GM18520 (cell line): ENCODE measurements at regions not wholly inside any gene's neighbourhood (a gene's known extent, or its start where the extent isn't known, plus 50 kb on each side); places are given as distances from the start of the nearest gene placed in this dataset.
A peak's percentile ranks its signal among the peaks of the same experiment; 100 is the strongest.
"Not testable (repeated sequence)": the region's sequence is repeated elsewhere in the genome, so short reads cannot be mapped to it uniquely, and the experiment has no call there.

Experiments used
- ATAC-seq: cut with Tn5 transposase; IDR thresholded peaks from one replicate; pipeline ENCODE4 v1.9.1; 2021; ENCODE audit not compliant: unreplicated experiment

DNA sequence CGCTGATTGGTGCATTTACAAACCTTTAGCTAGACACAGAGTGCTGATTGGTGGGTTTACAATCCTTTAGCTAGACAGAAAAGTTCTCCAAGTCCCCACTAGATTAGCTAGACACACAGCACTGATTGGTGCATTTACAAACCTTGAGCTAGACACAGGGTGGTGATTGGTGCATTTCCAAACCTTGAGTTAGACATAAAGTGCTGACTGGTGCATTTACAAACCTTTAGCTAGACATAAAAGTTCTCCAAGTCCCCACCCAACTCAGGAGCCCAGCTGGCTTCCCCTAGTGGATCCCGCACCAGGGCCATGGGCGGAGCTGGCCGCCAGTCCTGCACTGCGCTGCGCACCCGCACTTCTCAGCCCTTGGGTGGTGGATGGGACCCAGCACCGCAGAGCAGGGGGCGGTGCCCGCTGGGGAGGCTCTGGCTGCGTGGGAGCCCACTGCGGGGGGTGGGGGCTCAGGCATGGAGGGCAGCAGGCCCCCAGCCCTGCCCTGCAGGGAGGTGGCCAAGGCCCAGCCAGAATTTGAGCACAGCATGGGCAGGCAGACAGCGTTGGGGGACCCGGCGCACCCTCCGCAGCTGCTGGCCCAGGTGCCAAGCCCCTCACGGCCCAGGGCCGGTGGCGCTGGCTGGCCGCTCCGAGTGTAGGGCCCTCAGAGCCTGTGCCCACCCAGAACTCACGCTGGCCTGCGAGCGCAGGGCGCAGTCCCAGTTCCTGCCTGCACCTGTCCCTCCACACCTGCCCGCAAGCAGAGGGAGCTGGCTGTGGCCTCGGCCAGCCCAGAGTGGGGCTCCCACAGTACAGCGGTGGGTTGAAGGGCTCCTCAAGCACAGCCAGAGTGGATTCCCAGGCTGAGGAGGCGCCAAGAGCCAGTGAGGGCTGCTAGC lies 608.9 kb upstream of the LCORL start:
- ATAC-seq, result no peak

- ATAC-seq, result no peak
Observed at GRCh38 chr4:18627447-18628005, 606.0 kb upstream of the LCORL start.

DNA sequence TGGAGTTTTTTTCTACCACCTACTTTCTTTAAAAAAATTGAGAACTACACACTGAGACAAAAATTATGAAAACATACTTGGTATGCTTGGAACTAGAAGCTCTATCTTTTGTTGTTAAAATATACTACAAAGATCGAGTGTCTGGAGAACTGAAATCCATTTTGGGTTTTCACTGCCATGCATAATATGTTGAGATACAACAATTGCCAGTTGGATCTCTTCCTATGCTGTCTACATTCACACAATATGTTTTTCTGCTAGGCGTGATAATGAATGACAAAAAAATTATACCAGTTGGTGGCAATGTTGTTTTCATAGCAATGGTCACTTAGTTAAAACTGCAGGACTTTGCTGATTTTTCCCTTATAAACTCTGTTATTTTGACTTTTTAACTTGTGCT lies 605.4 kb upstream of the LCORL start:
- ATAC-seq, result no peak

DNA sequence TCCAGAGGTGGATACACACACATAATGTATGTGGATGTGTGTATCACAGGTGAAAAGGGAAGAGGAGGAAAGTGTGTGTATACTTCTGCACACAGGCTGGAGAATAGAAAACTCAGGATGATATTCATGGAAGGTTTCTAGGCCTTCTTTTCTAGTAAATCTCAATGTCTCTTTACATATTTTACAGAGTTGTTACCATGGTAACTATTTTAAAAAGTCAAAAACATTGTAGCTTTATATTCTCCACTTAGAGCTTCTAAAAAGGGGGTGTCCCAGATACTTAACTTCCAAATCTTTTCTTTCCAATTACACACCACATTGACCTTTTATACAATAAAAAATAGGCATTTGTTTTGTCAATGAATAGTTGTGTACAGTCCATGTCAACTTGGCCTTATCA lies 604.8 kb upstream of the LCORL start:
- no peak for ATAC-seq

GRCh38 chr4:18621186-18621585 lies 599.6 kb upstream of the LCORL start:
- no peak for ATAC-seq

- ATAC-seq, result no peak
Observed at GRCh38 chr4:18616720-18617119, 595.2 kb upstream of the LCORL start.

DNA sequence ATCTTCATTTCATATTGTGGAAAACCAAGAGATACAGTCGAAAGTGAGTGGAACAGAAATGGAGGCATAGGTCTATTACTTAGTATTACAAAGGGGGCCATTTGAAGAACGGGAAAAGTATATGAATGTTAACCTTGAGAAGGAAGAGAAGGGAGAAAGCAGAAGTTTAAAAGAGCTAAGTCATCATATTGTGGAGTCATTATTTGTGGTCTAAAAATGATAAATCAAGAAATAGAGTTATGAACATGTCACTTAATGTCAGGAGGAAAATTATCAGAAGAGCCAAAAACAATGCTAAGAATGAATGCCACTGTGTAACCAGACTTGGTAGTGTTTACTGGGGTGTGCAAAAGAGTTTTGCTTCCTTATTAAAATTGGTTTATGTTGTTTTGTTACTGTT lies 589.5 kb upstream of the LCORL start:
- ATAC-seq, result no peak

DNA sequence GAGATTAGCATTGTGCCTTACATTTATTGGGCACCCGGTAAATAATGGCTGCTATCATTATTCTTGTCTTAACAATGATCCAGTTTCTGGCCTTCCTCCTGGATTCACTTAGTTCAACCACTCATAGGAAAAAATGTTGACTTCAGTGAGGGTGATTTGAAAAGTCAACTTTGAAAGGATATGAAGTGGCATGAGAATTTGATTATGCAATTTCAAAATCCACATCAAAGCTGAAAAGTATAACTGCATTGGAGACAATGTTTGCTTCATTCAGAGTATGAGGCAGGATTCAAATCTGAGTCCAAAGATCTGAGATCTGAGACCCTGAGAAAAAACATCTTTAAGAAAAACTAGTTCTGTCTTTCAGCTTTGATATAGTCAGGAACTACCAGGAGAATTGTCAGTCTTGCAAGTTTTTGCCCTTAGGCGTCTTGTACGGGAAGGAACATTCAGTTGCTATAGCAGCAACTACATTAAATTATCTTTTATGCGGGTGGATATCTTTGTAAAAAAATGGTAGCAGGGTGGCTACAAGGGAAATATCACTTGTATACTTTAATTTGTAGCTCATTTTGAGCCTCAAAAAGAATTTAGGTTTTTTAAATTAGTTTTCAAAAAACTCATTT lies 587.5 kb upstream of the LCORL start:
- ATAC-seq, result no peak

DNA sequence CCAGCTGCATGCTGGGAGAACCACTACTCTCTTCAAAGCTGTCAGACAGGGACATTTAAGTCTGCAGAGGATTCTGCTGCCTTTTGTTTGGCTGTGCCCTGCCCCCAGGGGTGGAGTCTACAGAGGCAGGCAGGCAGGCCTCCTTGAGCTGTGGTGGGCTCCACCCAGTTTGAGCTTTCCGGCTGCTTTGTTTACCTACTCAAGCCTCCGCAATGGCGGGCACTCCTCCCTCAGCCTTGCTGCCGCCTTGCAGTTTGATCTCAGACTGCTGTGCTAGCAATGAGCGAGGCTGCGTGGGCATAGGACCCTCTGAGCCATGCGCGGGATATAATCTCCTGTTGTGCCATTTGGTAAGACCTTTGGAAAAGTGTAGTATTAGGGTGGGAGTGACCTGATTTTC lies 581.1 kb upstream of the LCORL start:
- ATAC-seq, result not testable (repeated sequence)

DNA sequence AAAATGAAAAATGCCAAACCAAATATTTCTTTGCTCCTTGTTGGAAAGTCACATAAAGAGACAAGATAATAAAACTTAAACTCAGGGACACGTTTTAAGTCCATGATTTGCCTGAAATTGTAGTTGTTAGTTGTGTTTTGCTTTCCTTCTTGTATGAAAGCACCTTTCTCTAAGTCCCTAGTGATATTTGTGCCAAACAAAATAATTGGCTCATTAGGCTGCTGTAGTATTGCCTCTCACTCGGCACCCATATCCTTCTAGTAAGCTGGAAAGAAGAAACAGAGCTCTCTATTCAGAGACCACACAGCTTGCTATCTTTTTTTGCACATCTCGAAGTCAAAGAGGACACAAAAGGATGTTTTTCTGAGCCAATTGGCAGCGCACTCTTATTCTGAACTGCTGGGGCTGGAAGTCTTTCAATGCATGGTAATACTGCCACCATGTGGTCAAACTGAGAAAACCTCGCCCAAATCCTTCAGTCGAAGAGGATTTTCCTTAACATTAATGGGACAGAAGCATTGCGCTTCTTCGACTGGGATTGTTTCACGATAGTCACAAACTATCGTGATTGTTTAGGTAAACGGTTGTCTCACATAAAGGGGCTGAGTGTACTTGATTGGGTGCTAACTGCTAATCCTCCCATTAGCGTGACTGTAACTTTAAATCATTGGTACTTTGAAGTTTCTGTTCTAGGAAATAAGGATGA lies 571.9 kb upstream of the LCORL start:
- peak; percentile 56 for ATAC-seq

- ATAC-seq, result no peak
Observed at GRCh38 chr4:18582841-18583240, 561.3 kb upstream of the LCORL start.

DNA sequence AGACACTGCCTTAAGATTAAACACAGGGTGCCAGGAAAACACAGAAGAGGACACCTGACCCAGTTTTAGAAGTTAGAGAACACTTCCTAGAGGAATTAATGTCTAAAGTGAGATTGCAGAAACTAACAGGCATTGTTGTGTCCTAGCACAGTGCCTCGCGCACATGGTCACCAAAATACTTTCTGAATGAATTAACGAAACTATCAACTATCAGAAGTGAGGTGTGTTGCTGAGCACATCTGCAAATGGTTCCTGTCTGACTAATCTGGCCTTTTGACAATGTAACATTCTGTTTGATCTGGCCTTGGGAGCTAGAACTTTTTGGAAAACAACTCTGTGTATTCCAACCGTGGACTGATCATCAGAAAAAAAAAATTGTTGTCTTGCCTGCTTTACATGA lies 556.8 kb upstream of the LCORL start:
- ATAC-seq, result peak; percentile 95

- ATAC-seq, result no peak
Observed at GRCh38 chr4:18572481-18572880, 550.9 kb upstream of the LCORL start.

GRCh38 chr4:18571301-18571761 lies 549.8 kb upstream of the LCORL start:
- no peak for ATAC-seq

DNA sequence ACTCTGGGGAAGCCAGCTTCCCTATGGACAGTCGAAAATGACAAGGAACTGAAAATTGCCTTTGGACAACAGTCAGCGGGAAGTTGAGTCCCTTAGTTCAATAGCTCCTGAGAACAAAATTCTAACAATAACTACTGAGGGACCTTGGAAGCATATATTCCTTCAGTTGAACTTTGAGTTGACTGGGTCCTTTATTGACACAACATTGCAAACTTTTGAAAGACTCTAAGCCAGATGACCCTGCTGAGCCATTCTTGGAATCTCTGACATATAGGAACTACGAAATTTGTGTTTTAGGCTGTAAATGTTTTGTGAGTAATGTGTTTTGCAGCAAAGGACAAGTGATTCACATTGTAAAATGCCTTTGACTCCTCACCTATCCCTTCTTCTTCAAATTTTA lies 548.8 kb upstream of the LCORL start:
- ATAC-seq, result no peak

GRCh38 chr4:18568600-18568999 lies 547.0 kb upstream of the LCORL start:
- ATAC-seq, result no peak

DNA sequence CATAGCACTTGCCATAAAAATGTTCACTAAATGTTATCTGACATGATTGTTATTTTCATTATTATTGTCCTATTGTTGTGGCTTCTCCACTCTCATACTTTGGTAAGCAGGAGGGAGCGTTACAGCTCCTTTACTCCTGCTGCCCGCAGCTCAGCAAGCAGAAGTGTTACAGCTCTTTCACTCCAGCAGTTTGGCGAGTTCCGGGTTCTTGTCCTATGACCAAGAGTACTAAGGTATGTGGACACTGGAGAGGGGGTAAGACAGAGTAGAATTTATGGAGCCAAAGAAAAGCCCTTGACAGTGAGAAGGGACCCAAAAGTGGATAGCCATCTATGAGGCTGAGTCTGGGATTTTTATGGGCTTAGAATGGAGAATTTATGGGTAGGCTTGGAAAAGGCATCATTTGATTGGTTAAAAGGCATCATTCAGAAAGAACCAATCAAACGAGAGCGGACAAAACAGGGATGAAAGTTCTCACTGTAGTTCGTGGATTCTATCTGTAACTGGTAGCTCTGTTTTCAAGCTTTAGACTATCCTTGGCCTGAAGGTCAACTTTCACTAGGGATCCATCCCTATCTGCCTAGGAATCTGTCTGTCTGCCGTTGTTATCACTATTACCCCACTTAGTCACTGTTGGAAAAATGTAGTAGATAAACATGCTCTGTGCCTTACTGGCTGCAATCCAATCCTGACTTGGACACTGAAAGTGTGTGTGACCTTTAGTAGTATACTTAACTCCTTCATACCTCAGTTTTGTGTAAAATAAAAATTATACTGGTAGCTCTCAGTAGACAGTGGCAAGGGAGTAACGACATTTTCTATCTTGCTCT lies 545.6 kb upstream of the LCORL start:
- no peak for ATAC-seq

- ATAC-seq, result no peak
Observed at GRCh38 chr4:18559492-18559891, 537.9 kb upstream of the LCORL start.

DNA sequence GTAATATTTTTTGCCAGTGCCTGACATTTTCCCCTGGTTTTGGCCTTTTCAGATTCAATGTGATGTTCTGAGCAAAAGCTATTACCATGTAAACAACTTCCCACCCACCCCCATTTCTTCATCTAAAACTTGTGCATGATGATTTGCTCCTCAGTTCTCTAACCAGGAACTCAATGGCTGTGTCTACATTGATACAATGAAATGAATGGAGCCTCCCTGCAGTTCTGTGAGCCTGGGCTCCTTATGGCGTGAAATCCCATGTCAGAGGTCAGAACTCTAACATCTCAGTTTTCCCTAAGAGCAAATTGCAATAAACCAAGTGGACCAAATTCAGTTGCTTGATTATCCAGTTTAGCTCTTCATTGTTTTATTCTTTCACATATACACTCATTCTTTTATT lies 534.8 kb upstream of the LCORL start:
- ATAC-seq, result no peak

GRCh38 chr4:18540349-18540748 lies 518.8 kb upstream of the LCORL start:
- no peak for ATAC-seq

GRCh38 chr4:18538121-18538520 lies 516.6 kb upstream of the LCORL start:
- no peak for ATAC-seq
